Thyroid gland (tissue), 4 donors: ENCODE measurements at regions not wholly inside any gene's neighbourhood (a gene's known extent, or its start where the extent isn't known, plus 50 kb on each side); places are given as distances from the start of the nearest gene placed in this dataset.

Experiments
- CTCF ChIP-seq, 6 experiments: fragments of 200-600 bp in 3 of 6; fragments of 450-650 bp in 3 of 6; sonication (generic) in 3 of 6; IDR thresholded peaks; one replicate each; pipeline ENCODE4 v1.5.1; 2016 to 2019; ENCODE audit warnings: antibody characterized with exemption in 6 of 6, mild to moderate bottlenecking in 2 of 6, inconsistent platforms in 1 of 6, moderate library complexity in 1 of 6
- POLR2A ChIP-seq, 2 donors: fragments of 450-650 bp; IDR thresholded peaks; one replicate each; pipeline ENCODE4 v1.6.1; 2017; ENCODE audit warnings: antibody characterized with exemption in 2 of 2, mild to moderate bottlenecking in 2 of 2, moderate library complexity in 1 of 2

- TF ChIP-seq CTCF (IDR thresholded peaks at IDR 0.05) (no peak), POLR2A (IDR thresholded peaks at IDR 0.05) (no peak)
These were observed 611.3 kb upstream of the SYT4 start for GRCh38 chr18:43888598-43888997.
